ENCODE measurements at regions not wholly inside any gene's neighbourhood (a gene's known extent, or its start where the extent isn't known, plus 50 kb on each side); places are given as distances from the start of the nearest gene placed in this dataset.

DNA sequence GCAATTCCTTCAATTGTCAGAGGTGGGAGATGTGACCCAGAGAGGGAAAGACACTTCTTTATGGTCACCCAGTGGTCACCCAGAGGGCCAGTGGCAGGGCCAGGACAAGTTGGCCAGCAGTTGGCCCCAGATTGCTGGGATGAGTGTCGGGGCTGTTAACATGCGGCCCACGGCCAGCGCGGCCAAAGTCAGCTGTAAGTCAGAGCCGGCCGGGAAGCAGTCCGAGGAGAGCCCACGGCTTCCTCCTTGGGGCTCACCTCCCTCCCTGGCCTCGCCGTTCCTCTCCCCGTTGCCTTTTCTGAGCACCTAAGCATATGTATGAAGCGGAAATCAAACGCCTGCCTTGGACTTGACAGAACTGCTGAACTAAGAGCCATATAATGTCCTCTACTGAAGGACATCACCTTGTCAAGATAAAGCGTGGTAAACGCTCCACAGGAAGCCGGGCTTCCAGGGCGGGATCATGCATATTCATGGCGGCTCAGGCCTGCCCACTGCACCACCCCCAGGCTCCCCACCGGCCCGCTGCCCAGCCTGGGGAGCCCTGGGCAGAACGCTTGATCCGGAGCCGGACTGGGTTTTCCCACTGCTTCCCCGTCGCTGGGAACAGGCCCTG, 245.4 kb upstream of the POU3F1 start (continued):
- TF ChIP-seq, protein P1, sequence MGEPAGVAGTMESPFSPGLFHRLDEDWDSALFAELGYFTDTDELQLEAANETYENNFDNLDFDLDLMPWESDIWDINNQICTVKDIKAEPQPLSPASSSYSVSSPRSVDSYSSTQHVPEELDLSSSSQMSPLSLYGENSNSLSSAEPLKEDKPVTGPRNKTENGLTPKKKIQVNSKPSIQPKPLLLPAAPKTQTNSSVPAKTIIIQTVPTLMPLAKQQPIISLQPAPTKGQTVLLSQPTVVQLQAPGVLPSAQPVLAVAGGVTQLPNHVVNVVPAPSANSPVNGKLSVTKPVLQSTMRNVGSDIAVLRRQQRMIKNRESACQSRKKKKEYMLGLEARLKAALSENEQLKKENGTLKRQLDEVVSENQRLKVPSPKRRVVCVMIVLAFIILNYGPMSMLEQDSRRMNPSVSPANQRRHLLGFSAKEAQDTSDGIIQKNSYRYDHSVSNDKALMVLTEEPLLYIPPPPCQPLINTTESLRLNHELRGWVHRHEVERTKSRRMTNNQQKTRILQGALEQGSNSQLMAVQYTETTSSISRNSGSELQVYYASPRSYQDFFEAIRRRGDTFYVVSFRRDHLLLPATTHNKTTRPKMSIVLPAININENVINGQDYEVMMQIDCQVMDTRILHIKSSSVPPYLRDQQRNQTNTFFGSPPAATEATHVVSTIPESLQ (CRISPR knock-in tag; IDR thresholded peaks at IDR 0.05): no peak
- TF ChIP-seq, protein P2, sequence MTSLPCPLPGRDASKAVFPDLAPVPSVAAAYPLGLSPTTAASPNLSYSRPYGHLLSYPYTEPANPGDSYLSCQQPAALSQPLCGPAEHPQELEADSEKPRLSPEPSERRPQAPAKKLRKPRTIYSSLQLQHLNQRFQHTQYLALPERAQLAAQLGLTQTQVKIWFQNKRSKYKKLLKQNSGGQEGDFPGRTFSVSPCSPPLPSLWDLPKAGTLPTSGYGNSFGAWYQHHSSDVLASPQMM (CRISPR knock-in tag; IDR thresholded peaks at IDR 0.05): no peak
- TF ChIP-seq MBD2 (IDR thresholded peaks at IDR 0.05; ENCODE audit: borderline replicate concordance, low read depth) (no peak), ELF1 (tag; IDR thresholded peaks at IDR 0.05) (no peak), KAT2B (IDR thresholded peaks at IDR 0.05; ENCODE audit: low read depth, low read length) (no peak), HEY1 (CRISPR knock-in tag; IDR thresholded peaks at IDR 0.05; ENCODE audit: borderline replicate concordance) (no peak), POLR2H (tag; IDR thresholded peaks at IDR 0.05; ENCODE audit: low read depth) (no peak; the same call in 1 of the 2 replicates), NKRF (IDR thresholded peaks at IDR 0.05; ENCODE audit: borderline replicate concordance) (no peak), POU5F1 (IDR thresholded peaks at IDR 0.05; ENCODE audit: borderline replicate concordance, low read depth, low read length, partially characterized antibody) (no peak), C11orf30 (IDR thresholded peaks at IDR 0.05; ENCODE audit: low read depth) (no peak), MBD1 (CRISPR knock-in tag; IDR thresholded peaks at IDR 0.05) (no peak), MLLT1 (IDR thresholded peaks at IDR 0.05) (no peak), PHF8 (IDR thresholded peaks at IDR 0.05; ENCODE audit: borderline replicate concordance, low read length) (no peak)
- TF ChIP-seq, protein P3, sequence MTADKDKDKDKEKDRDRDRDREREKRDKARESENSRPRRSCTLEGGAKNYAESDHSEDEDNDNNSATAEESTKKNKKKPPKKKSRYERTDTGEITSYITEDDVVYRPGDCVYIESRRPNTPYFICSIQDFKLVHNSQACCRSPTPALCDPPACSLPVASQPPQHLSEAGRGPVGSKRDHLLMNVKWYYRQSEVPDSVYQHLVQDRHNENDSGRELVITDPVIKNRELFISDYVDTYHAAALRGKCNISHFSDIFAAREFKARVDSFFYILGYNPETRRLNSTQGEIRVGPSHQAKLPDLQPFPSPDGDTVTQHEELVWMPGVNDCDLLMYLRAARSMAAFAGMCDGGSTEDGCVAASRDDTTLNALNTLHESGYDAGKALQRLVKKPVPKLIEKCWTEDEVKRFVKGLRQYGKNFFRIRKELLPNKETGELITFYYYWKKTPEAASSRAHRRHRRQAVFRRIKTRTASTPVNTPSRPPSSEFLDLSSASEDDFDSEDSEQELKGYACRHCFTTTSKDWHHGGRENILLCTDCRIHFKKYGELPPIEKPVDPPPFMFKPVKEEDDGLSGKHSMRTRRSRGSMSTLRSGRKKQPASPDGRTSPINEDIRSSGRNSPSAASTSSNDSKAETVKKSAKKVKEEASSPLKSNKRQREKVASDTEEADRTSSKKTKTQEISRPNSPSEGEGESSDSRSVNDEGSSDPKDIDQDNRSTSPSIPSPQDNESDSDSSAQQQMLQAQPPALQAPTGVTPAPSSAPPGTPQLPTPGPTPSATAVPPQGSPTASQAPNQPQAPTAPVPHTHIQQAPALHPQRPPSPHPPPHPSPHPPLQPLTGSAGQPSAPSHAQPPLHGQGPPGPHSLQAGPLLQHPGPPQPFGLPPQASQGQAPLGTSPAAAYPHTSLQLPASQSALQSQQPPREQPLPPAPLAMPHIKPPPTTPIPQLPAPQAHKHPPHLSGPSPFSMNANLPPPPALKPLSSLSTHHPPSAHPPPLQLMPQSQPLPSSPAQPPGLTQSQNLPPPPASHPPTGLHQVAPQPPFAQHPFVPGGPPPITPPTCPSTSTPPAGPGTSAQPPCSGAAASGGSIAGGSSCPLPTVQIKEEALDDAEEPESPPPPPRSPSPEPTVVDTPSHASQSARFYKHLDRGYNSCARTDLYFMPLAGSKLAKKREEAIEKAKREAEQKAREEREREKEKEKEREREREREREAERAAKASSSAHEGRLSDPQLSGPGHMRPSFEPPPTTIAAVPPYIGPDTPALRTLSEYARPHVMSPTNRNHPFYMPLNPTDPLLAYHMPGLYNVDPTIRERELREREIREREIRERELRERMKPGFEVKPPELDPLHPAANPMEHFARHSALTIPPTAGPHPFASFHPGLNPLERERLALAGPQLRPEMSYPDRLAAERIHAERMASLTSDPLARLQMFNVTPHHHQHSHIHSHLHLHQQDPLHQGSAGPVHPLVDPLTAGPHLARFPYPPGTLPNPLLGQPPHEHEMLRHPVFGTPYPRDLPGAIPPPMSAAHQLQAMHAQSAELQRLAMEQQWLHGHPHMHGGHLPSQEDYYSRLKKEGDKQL (CRISPR knock-in tag; IDR thresholded peaks at IDR 0.05; ENCODE audit: borderline replicate concordance): no peak

All from K562 (cell line).